ENCODE measurements at regions not wholly inside any gene's neighbourhood (a gene's known extent, or its start where the extent isn't known, plus 50 kb on each side); places are given as distances from the start of the nearest gene placed in this dataset.
"Not testable (repeated sequence)": the region's sequence is repeated elsewhere in the genome, so short reads cannot be mapped to it uniquely, and the experiment has no call there.

DNA sequence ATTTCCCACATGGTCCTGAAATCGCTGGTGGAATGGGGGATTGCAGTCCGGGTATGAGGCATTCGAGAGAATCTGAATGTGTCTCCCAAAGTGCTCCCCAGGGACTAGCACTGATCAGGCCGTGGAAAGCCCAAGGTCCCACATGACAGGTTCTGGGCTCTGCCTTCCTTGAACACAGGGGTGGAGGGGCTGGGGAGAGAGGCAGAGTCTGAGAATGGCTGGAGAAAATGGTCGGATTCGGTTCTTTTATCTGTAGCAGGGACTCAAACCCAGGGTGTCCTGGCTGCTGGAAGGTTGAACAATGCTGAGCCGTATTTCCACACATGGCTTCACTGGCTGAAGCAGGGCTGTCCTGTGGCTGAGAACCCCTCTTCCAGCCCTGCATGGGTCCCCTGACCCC, 122.7 kb upstream of the SULF2 start:
- H3K4me3 ChIP-seq; intact Hi-C loops (cut with DNase I); H3K27me3 ChIP-seq; DNase-seq (ENCODE audit: extremely low spot score in 2 of 2); H3K36me3 ChIP-seq; H3K9me3 ChIP-seq; H3K27ac ChIP-seq: not testable (repeated sequence)
- peaks cover 21% of the 10 kb centered on the region for H3K4me1 ChIP-seq

DNA sequence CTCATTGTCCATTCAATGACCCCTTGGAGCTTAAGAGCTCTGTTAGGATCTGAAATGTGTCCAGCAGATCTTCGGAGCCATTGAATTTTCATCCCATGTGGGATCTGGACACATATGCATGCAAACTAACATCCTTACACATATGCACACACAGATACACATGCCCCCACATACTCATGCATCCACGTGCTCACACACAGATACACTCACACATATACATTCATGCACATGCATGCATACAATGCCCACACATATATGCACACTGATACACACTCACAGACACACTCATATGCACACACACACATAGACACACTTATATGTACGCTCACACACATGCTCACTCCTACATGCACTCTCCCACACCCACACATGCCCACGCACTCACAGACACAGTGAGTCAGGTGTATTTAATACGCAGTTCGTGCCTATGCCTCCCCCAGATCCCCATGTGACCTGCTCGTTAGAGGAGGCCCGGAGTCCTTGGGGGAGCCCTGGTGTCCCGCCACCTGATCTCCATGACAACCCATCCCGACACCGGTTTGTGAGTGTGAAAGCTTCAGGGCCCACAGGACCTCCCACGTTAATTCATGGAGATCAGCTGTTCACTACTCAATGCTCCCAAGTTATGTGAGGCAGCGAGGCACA, 121.9 kb upstream of the SULF2 start:
- no peak for DNase-seq (ENCODE audit: extremely low spot score in 2 of 2)
- Histone ChIP-seq H3K27ac (no peak overlapping the region), H3K36me3 (no peaks in the 10 kb centered on the region), H3K27me3 (no peaks in the 10 kb centered on the region), H3K9me3 (no peaks in the 10 kb centered on the region), H3K4me1 (peaks cover 21% of the 10 kb centered on the region), H3K4me3 (no peak overlapping the region)
- intact Hi-C loops (cut with DNase I), result no loop called here
- TF ChIP-seq, protein P1, sequence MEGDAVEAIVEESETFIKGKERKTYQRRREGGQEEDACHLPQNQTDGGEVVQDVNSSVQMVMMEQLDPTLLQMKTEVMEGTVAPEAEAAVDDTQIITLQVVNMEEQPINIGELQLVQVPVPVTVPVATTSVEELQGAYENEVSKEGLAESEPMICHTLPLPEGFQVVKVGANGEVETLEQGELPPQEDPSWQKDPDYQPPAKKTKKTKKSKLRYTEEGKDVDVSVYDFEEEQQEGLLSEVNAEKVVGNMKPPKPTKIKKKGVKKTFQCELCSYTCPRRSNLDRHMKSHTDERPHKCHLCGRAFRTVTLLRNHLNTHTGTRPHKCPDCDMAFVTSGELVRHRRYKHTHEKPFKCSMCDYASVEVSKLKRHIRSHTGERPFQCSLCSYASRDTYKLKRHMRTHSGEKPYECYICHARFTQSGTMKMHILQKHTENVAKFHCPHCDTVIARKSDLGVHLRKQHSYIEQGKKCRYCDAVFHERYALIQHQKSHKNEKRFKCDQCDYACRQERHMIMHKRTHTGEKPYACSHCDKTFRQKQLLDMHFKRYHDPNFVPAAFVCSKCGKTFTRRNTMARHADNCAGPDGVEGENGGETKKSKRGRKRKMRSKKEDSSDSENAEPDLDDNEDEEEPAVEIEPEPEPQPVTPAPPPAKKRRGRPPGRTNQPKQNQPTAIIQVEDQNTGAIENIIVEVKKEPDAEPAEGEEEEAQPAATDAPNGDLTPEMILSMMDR (IDR thresholded peaks at IDR 0.05), result no peak
- TF ChIP-seq POLR2AphosphoS5 (IDR thresholded peaks at IDR 0.05; ENCODE audit: insufficient read depth in 1 of 2, low read depth in 1 of 2) (no peak), POLR2A (IDR thresholded peaks at IDR 0.05) (no peak)

- no peaks in the 10 kb centered on the region for H3K27me3 ChIP-seq
- no peaks in the 10 kb centered on the region for H3K36me3 ChIP-seq
- TF ChIP-seq, protein P1 (IDR thresholded peaks at IDR 0.05), result no peak
- TF ChIP-seq POLR2A (IDR thresholded peaks at IDR 0.05) (no peak), POLR2AphosphoS5 (IDR thresholded peaks at IDR 0.05; ENCODE audit: insufficient read depth in 1 of 2, low read depth in 1 of 2) (no peak)
- no peak overlapping the region for H3K27ac ChIP-seq
- DNase-seq (ENCODE audit: extremely low spot score in 2 of 2), result no peak
- H3K4me1 ChIP-seq, result peaks cover 21% of the 10 kb centered on the region
- intact Hi-C loops (cut with DNase I), result no loop called here
- no peaks in the 10 kb centered on the region for H3K9me3 ChIP-seq
- no peak overlapping the region for H3K4me3 ChIP-seq
Measured at GRCh38 chr20:47906348-47906660, 121.0 kb upstream of the SULF2 start.

- H3K27me3 ChIP-seq, result no peaks in the 10 kb centered on the region
- DNase-seq (ENCODE audit: extremely low spot score in 2 of 2), result no peak
- intact Hi-C loops (cut with DNase I), result no loop called here
- no peak overlapping the region for H3K27ac ChIP-seq
- H3K4me3 ChIP-seq, result no peak overlapping the region
- H3K4me1 ChIP-seq, result peaks cover 18% of the 10 kb centered on the region
- TF ChIP-seq POLR2A (IDR thresholded peaks at IDR 0.05), result no peak
- TF ChIP-seq, protein P1 (IDR thresholded peaks at IDR 0.05), result no peak
- no peak for TF ChIP-seq POLR2AphosphoS5 (IDR thresholded peaks at IDR 0.05; ENCODE audit: insufficient read depth in 1 of 2, low read depth in 1 of 2)
- H3K36me3 ChIP-seq, result no peaks in the 10 kb centered on the region
- no peaks in the 10 kb centered on the region for H3K9me3 ChIP-seq
Measured at GRCh38 chr20:47905628-47906347, 120.5 kb upstream of the SULF2 start.

DNA sequence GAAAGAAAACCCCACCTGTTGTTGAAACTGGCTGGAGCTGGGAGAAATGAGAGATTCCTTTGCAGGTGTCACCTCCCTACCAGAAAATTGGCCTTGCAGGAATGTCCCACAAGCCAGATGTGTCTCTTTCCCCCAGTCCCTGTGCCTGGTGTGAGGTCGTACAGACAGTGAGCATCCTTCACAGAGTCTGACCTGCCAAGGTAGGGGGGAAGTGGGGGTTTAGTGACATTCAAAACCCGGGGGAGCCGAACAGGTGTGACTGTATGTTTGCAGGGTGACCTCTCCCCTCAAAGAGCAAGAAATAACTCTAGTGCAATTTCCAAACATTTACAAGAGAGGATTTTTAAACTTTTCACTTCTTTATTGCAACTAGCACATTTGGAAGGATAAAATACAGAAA, 117.7 kb upstream of the SULF2 start:
- H3K9me3 ChIP-seq; DNase-seq (ENCODE audit: extremely low spot score in 2 of 2); H3K4me3 ChIP-seq; intact Hi-C loops (cut with DNase I); H3K36me3 ChIP-seq; H3K4me1 ChIP-seq; H3K27me3 ChIP-seq; H3K27ac ChIP-seq: not testable (repeated sequence)

DNA sequence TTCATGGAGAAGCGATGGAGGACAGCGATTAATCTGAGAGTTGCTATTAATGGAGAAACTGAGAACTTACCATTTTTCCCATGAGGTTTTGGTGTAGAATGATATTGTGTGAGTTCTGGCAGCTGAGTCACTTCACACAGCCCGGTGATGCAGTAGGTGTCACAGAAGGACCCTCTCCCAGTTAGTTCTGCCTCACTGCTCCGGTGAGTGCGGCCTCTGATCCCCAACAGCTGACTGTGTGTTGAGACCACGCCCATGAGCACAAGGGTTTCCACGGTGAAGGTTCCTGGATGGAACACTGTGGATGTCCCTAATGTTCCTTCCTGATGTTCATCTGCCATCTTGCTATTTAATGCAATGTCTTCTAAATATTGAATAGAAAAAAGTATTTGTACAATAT, 114.0 kb upstream of the SULF2 start:
- intact Hi-C loops (cut with DNase I), result loop anchor here (10.0 kb wide), 1 partner anchor 55 kb away; no protein-coding TSS in a partner anchor
- not testable (repeated sequence) for H3K4me1 ChIP-seq; H3K36me3 ChIP-seq; H3K27me3 ChIP-seq; H3K27ac ChIP-seq; DNase-seq (ENCODE audit: extremely low spot score in 2 of 2); H3K9me3 ChIP-seq; H3K4me3 ChIP-seq
